Type B pancreatic cell (in vitro differentiated cells): ENCODE measurements at regions not wholly inside any gene's neighbourhood (a gene's known extent, or its start where the extent isn't known, plus 50 kb on each side); places are given as distances from the start of the nearest gene placed in this dataset.

ENCODE experiments used
- DNase-seq: peaks from one replicate; pipeline ENCODE4 v3.0.0; 2021; ENCODE audit warnings: mixed read lengths; ENCODE audit not compliant: unreplicated experiment; ENCODE audit errors: extremely low spot score
- H3K27ac Mint-ChIP-seq: 2 replicates; pipeline ENCODE4 v1.8.0; 2021; ENCODE audit warnings: mild to moderate bottlenecking, mixed read lengths
- H3K27me3 Mint-ChIP-seq: 2 replicates; pipeline ENCODE4 v1.8.0; 2021; ENCODE audit warnings: mixed read lengths
- H3K36me3 Mint-ChIP-seq: 2 replicates; pipeline ENCODE4 v1.8.0; 2021; ENCODE audit warnings: mixed read lengths
- H3K4me1 Mint-ChIP-seq: one replicate; pipeline ENCODE4 v1.8.0; 2021; ENCODE audit warnings: mixed read lengths; ENCODE audit not compliant: unreplicated experiment
- H3K4me3 Mint-ChIP-seq: 2 replicates; pipeline ENCODE4 v1.8.0; 2021; ENCODE audit warnings: mild to moderate bottlenecking, mixed read lengths
- H3K9me3 Mint-ChIP-seq: 2 replicates; pipeline ENCODE4 v1.8.0; 2021; ENCODE audit warnings: mixed read lengths
- TF ChIP-seq, protein P1 (sequence below): fragments of 200-600 bp; sonication (generic); conservative IDR thresholded peaks from 2 replicates; pipeline ENCODE4 v1.5.0; 2021; ENCODE audit warnings: antibody characterized with exemption, mild to moderate bottlenecking

DNA sequence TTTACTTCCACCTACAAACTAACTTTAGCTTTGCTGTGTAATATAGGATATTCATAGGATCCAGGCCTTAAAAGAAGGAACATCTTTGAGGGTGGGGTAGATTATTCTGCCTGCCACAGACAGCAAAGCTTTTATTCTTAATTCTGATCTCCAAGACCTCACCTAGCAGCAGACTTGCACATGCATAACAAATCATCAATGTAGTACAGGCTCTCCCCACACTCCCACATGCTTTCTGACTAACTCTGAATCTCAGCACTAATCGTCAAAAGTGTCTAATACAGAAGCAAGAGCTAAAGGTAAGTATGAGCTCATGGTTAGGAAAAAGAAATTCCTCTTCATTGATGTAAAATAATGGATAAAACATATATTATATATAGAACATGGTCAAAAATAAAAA, 1468.5 kb upstream of the B3GALT2 start:
- Mint-ChIP-seq H3K4me1 (no peaks in the 10 kb centered on the region), H3K36me3 (no peaks in the 10 kb centered on the region), H3K27ac (no peak overlapping the region), H3K27me3 (no peaks in the 10 kb centered on the region), H3K9me3 (no peaks in the 10 kb centered on the region), H3K4me3 (no peak overlapping the region)
- TF ChIP-seq, protein P1, sequence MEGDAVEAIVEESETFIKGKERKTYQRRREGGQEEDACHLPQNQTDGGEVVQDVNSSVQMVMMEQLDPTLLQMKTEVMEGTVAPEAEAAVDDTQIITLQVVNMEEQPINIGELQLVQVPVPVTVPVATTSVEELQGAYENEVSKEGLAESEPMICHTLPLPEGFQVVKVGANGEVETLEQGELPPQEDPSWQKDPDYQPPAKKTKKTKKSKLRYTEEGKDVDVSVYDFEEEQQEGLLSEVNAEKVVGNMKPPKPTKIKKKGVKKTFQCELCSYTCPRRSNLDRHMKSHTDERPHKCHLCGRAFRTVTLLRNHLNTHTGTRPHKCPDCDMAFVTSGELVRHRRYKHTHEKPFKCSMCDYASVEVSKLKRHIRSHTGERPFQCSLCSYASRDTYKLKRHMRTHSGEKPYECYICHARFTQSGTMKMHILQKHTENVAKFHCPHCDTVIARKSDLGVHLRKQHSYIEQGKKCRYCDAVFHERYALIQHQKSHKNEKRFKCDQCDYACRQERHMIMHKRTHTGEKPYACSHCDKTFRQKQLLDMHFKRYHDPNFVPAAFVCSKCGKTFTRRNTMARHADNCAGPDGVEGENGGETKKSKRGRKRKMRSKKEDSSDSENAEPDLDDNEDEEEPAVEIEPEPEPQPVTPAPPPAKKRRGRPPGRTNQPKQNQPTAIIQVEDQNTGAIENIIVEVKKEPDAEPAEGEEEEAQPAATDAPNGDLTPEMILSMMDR: no peak
- DNase-seq: no peak

DNA sequence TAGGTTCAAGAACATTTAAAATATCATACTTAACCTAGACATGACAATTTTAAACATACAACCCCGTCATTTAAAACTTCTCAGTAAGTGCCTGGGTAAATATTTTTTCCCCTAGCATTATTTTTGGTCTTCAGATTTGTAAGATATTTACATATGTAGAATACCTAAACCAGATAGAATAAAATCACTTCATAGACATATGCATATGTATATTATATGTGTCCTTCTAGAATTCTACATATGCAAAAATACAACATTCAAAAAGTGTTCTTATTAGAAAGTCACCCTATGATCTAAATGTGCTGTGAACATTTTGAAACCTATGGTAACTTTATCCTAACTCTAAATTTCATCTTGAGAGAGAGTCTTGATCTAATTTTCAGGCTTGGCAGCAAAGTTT, 1467.0 kb upstream of the B3GALT2 start:
- H3K36me3 Mint-ChIP-seq: no peaks in the 10 kb centered on the region
- H3K27ac Mint-ChIP-seq: no peak overlapping the region
- H3K9me3 Mint-ChIP-seq: no peaks in the 10 kb centered on the region
- H3K4me1 Mint-ChIP-seq: no peaks in the 10 kb centered on the region
- H3K27me3 Mint-ChIP-seq: no peaks in the 10 kb centered on the region
- TF ChIP-seq, protein P1: no peak
- H3K4me3 Mint-ChIP-seq: no peak overlapping the region
- DNase-seq: no peak

DNA sequence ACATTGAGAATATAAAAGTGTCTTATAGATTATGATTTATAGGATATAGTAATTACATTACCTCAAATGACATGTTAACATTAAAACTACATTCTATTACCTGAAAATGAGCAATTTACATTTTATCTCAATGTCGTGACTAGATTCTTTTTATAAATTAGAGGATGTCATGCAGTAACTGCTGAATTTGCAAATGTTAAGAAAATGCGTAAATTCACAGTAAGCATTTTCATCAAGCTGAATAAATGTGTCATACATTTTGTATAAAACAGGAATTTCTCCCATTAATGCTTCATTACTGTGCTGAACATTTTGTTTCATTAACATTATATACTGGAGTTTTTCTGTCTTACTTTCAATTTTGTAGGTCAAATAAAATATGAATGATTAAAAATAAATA, 1460.7 kb upstream of the B3GALT2 start:
- TF ChIP-seq, protein P1: no peak
- H3K27ac Mint-ChIP-seq: no peak overlapping the region
- no peaks in the 10 kb centered on the region for H3K36me3 Mint-ChIP-seq
- no peaks in the 10 kb centered on the region for H3K9me3 Mint-ChIP-seq
- no peak overlapping the region for H3K4me3 Mint-ChIP-seq
- H3K4me1 Mint-ChIP-seq: no peaks in the 10 kb centered on the region
- H3K27me3 Mint-ChIP-seq: no peaks in the 10 kb centered on the region
- no peak for DNase-seq

DNA sequence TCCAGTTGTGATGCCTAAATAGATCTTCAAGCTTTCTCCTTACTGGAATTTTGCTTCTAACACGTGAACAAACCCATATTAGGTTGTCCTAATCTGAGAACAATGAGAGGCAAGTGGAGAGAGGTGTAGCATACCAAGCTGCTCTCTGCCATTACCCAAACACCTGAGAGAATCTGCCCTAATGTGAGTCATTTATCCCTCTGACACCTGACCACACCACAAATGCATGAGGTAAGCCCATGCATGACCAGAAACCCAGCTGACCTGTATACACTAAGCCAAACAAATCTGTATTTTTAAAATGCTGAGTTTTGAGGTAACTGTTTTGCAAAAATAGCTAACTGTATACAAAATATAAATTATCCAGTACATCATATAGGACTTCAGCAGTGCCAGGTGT, 1458.1 kb upstream of the B3GALT2 start:
- TF ChIP-seq, protein P1: no peak
- DNase-seq: no peak
- Mint-ChIP-seq H3K27me3 (no peaks in the 10 kb centered on the region), H3K9me3 (peaks cover 7% of the 10 kb centered on the region), H3K4me1 (no peaks in the 10 kb centered on the region), H3K27ac (no peak overlapping the region), H3K4me3 (no peak overlapping the region), H3K36me3 (no peaks in the 10 kb centered on the region)

DNA sequence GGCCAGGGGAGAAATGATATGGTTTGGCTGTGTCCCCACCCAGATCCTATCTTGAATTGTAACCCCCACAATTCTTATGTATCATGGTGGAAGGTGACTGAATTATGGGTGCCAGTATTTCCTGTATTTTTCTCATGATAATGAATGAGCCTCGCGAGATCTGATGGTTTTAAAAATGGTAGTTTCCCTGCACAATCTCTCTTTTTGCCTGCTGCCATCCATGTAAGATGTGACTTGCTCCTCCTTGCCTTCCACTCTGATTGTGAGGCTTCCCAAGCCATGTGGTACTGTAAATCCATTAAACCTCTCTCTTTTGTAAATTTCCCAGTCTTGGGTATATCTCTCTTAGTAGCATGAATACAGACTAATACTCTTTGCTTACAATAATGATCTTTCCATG, 1453.9 kb upstream of the B3GALT2 start:
- H3K4me1 Mint-ChIP-seq: no peaks in the 10 kb centered on the region
- TF ChIP-seq, protein P1: no peak
- no peaks in the 10 kb centered on the region for H3K27me3 Mint-ChIP-seq
- no peak overlapping the region for H3K4me3 Mint-ChIP-seq
- no peaks in the 10 kb centered on the region for H3K36me3 Mint-ChIP-seq
- peaks cover 7% of the 10 kb centered on the region for H3K9me3 Mint-ChIP-seq
- no peak for DNase-seq
- no peak overlapping the region for H3K27ac Mint-ChIP-seq

DNA sequence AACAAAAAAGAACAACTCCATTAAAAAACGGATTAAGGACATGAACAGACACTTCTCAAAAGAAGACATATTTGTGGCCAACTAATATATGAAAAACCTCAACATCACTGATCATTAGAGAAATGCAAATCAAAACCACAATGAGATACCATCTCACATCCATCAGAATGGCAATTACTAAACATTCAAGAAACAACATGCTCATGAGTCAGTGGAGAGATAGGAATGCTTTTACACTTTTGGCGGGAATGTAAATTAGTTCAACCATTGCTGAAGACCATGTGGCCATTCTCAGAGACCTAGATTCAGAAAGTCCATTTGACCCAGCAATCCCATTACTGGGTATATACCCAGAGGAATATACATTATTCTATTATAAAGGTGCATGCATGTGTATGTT, 1442.6 kb upstream of the B3GALT2 start:
- TF ChIP-seq, protein P1: no peak
- H3K27me3 Mint-ChIP-seq: no peaks in the 10 kb centered on the region
- no peak overlapping the region for H3K27ac Mint-ChIP-seq
- no peaks in the 10 kb centered on the region for H3K36me3 Mint-ChIP-seq
- no peak for DNase-seq
- H3K4me1 Mint-ChIP-seq: no peaks in the 10 kb centered on the region
- H3K4me3 Mint-ChIP-seq: no peak overlapping the region
- H3K9me3 Mint-ChIP-seq: no peaks in the 10 kb centered on the region
